DND-41 (cell line): ENCODE measurements at regions not wholly inside any gene's neighbourhood (a gene's known extent, or its start where the extent isn't known, plus 50 kb on each side); places are given as distances from the start of the nearest gene placed in this dataset.

Source experiments
- ATAC-seq: fragments of 200-7000 bp; cut with Tn5 transposase; 3 replicates; pipeline ENCODE4 v1.9.1; 2021; ENCODE audit warnings: low read depth; ENCODE audit not compliant: insufficient read depth
- DNase-seq: peaks from one replicate; pipeline ENCODE4 v3.0.0-alpha.2; 2020
- H2AFZ ChIP-seq: 2 replicates; pipeline ENCODE4 v1.6.0; 2012; ENCODE audit warnings: low read depth, low read length
- H3K27ac ChIP-seq: 2 replicates; pipeline ENCODE4 v1.5.1; 2012; ENCODE audit warnings: low read length, inconsistent platforms
- H3K27me3 ChIP-seq: fragments of 200-600 bp; sonication (generic); 2 replicates; pipeline ENCODE4 v1.6.0; 2012; ENCODE audit warnings: low read length, mild to moderate bottlenecking, inconsistent platforms; ENCODE audit not compliant: insufficient read depth, poor library complexity
- H3K36me3 ChIP-seq: 2 replicates; pipeline ENCODE4 v1.5.1; 2012; ENCODE audit warnings: low read length, inconsistent platforms; ENCODE audit not compliant: insufficient read depth
- H3K4me1 ChIP-seq: 2 replicates; pipeline ENCODE4 v1.5.1; 2012; ENCODE audit warnings: mild to moderate bottlenecking, low read length; ENCODE audit not compliant: insufficient read depth
- H3K4me2 ChIP-seq: 2 replicates; pipeline ENCODE4 v1.6.0; 2012; ENCODE audit warnings: mild to moderate bottlenecking, moderate library complexity, low read length, inconsistent platforms; ENCODE audit not compliant: insufficient read depth
- H3K4me3 ChIP-seq, 2 experiments: fragments of 200-600 bp in 1 of 2; shearing (Covaris generic) in 1 of 2; 2 replicates each; pipeline ENCODE4 v1.5.1; 2012 to 2016; ENCODE audit warnings: inconsistent platforms in 2 of 2, low read length in 2 of 2, mild to moderate bottlenecking in 2 of 2, low read depth in 1 of 2, moderate library complexity in 1 of 2
- H3K79me2 ChIP-seq: 2 replicates; pipeline ENCODE4 v1.6.0; 2012; ENCODE audit warnings: low read length, inconsistent platforms; ENCODE audit not compliant: insufficient read depth
- H3K9ac ChIP-seq: 2 replicates; pipeline ENCODE4 v1.6.0; 2012; ENCODE audit warnings: low read depth, mild to moderate bottlenecking, inconsistent platforms, low read length, moderate library complexity
- H3K9me3 ChIP-seq: 2 replicates; pipeline ENCODE4 v1.5.1; 2012; ENCODE audit warnings: low read length, moderate library complexity, mild to moderate bottlenecking, inconsistent platforms; ENCODE audit not compliant: insufficient read depth, severe bottlenecking
- H4K20me1 ChIP-seq: 2 replicates; pipeline ENCODE4 v1.6.0; 2012; ENCODE audit warnings: low read length; ENCODE audit not compliant: insufficient read depth
- EZH2 ChIP-seq: IDR thresholded peaks from 3 replicates; pipeline ENCODE4 v1.6.1; 2012; ENCODE audit warnings: borderline replicate concordance, low read depth, mild to moderate bottlenecking, moderate library complexity, low read length, inconsistent platforms; ENCODE audit not compliant: severe bottlenecking
- TF ChIP-seq, protein P1 (sequence below): IDR thresholded peaks from 2 replicates; pipeline ENCODE4 v1.5.1; 2012; ENCODE audit warnings: borderline replicate concordance, low read length, moderate library complexity, mild to moderate bottlenecking; ENCODE audit not compliant: poor library complexity, severe bottlenecking; ENCODE audit errors: extremely low read depth

- no peaks in the 10 kb centered on the region for H3K4me1 ChIP-seq
- no peak overlapping the region for H3K9ac ChIP-seq
- DNase-seq (no peak), ATAC-seq (no peak)
- no peak overlapping the region for H3K4me3 ChIP-seq
- no peak overlapping the region for H3K27ac ChIP-seq
- no peaks in the 10 kb centered on the region for H3K79me2 ChIP-seq
- no peak overlapping the region for H3K4me2 ChIP-seq
- H3K36me3 ChIP-seq = no peaks in the 10 kb centered on the region
- TF ChIP-seq EZH2 = no peak
- TF ChIP-seq, protein P1, sequence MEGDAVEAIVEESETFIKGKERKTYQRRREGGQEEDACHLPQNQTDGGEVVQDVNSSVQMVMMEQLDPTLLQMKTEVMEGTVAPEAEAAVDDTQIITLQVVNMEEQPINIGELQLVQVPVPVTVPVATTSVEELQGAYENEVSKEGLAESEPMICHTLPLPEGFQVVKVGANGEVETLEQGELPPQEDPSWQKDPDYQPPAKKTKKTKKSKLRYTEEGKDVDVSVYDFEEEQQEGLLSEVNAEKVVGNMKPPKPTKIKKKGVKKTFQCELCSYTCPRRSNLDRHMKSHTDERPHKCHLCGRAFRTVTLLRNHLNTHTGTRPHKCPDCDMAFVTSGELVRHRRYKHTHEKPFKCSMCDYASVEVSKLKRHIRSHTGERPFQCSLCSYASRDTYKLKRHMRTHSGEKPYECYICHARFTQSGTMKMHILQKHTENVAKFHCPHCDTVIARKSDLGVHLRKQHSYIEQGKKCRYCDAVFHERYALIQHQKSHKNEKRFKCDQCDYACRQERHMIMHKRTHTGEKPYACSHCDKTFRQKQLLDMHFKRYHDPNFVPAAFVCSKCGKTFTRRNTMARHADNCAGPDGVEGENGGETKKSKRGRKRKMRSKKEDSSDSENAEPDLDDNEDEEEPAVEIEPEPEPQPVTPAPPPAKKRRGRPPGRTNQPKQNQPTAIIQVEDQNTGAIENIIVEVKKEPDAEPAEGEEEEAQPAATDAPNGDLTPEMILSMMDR = no peak
- no peak overlapping the region for H2AFZ ChIP-seq
- no peaks in the 10 kb centered on the region for H4K20me1 ChIP-seq
- H3K27me3 ChIP-seq = peaks cover 6% of the 10 kb centered on the region
- H3K9me3 ChIP-seq = no peaks in the 10 kb centered on the region
Measured at GRCh38 chr14:23861666-23862065, 91.9 kb upstream of the DHRS4 start.

GRCh38 chr14:23862513-23862912 lies 91.1 kb upstream of the DHRS4 start:
- Histone ChIP-seq H3K4me3 (no peak overlapping the region), H3K4me2 (no peak overlapping the region), H3K36me3 (no peaks in the 10 kb centered on the region), H3K27me3 (peaks cover 6% of the 10 kb centered on the region), H3K9ac (no peak overlapping the region), H2AFZ (no peak overlapping the region), H3K4me1 (no peaks in the 10 kb centered on the region), H3K79me2 (no peaks in the 10 kb centered on the region), H4K20me1 (no peaks in the 10 kb centered on the region), H3K27ac (no peak overlapping the region), H3K9me3 (no peaks in the 10 kb centered on the region)
- no peak for ATAC-seq
- DNase-seq = no peak
- no peak for TF ChIP-seq EZH2
- TF ChIP-seq, protein P1 = no peak

GRCh38 chr14:23863836-23864235 lies 89.7 kb upstream of the DHRS4 start:
- Histone ChIP-seq H3K9ac (no peak overlapping the region), H4K20me1 (no peaks in the 10 kb centered on the region), H3K27ac (no peak overlapping the region), H3K27me3 (peaks cover 6% of the 10 kb centered on the region), H3K79me2 (no peaks in the 10 kb centered on the region), H3K4me3 (no peak overlapping the region), H3K4me1 (no peaks in the 10 kb centered on the region), H3K4me2 (no peak overlapping the region), H3K9me3 (no peaks in the 10 kb centered on the region), H3K36me3 (no peaks in the 10 kb centered on the region), H2AFZ (no peak overlapping the region)
- DNase-seq (no peak), ATAC-seq (no peak)
- no peak for TF ChIP-seq EZH2
- TF ChIP-seq, protein P1 = no peak

DNA sequence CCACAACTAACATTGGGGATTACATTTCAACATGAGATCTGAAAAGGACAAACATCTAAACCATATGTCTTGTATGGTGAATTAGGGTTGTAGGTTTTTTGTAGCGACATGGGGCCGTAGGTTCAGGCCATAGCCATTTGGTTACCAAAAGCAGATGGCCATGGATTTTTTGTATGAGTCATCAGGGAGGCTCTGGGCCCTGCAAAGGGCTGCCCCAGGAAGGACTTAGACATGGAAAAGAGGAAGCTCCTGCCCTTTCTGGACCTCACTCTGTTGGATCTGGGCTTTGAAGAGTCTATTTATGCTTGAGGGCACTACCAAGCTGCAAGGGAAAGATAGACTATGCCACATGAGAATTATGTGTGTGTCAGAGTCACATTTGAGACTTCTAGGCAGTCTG lies 89.3 kb upstream of the DHRS4 start:
- H3K27me3 ChIP-seq = peaks cover 6% of the 10 kb centered on the region
- no peaks in the 10 kb centered on the region for H3K79me2 ChIP-seq
- no peak overlapping the region for H3K4me3 ChIP-seq
- no peak overlapping the region for H2AFZ ChIP-seq
- DNase-seq = no peak
- H3K9ac ChIP-seq = no peak overlapping the region
- no peak overlapping the region for H3K4me2 ChIP-seq
- H3K36me3 ChIP-seq = no peaks in the 10 kb centered on the region
- no peak for TF ChIP-seq EZH2
- TF ChIP-seq, protein P1 = no peak
- no peak for ATAC-seq
- no peaks in the 10 kb centered on the region for H3K9me3 ChIP-seq
- no peak overlapping the region for H3K27ac ChIP-seq
- H4K20me1 ChIP-seq = no peaks in the 10 kb centered on the region
- H3K4me1 ChIP-seq = no peaks in the 10 kb centered on the region
